Amygdala (tissue), 56 donors: ENCODE measurements at regions not wholly inside any gene's neighbourhood (a gene's known extent, or its start where the extent isn't known, plus 50 kb on each side); places are given as distances from the start of the nearest gene placed in this dataset.
"Not testable (repeated sequence)": the region's sequence is repeated elsewhere in the genome, so short reads cannot be mapped to it uniquely, and the experiment has no call there.

ENCODE experiments used
- DNase-seq, 56 donors: peaks; one replicate each; lab custom pipeline; 2025; lab: John Stamatoyannopoulos, UW

GRCh38 chr7:112540839-112541577 is 60.2 kb downstream of the LSMEM1 start:
- no peak for DNase-seq

GRCh38 chr7:112546723-112547513 is 66.1 kb downstream of the LSMEM1 start:
- no peak for DNase-seq

- no peak for DNase-seq
These were observed 67.1 kb downstream of the LSMEM1 start for GRCh38 chr7:112547916-112548315.

- peak in 2 of 56 donors; percentile 4 to 13 for DNase-seq
These were observed 69.8 kb downstream of the LSMEM1 start for GRCh38 chr7:112550468-112551060.

GRCh38 chr7:112551521-112551920 is 70.7 kb downstream of the LSMEM1 start:
- not testable (repeated sequence) for DNase-seq

GRCh38 chr7:112554591-112554990 is 73.8 kb downstream of the LSMEM1 start:
- no peak for DNase-seq

- no peak for DNase-seq
These were observed 75.8 kb downstream of the LSMEM1 start for GRCh38 chr7:112556633-112557032.

- DNase-seq = peak in 2 of 56 donors; percentile 3 to 4
These were observed 85.9 kb downstream of the LSMEM1 start for GRCh38 chr7:112566442-112567324.

- no peak for DNase-seq
These were observed 86.6 kb downstream of the LSMEM1 start for GRCh38 chr7:112567388-112567787.

GRCh38 chr7:112571852-112572607 is 91.2 kb downstream of the LSMEM1 start:
- DNase-seq = no peak

GRCh38 chr7:112572669-112573301 is 92.0 kb downstream of the LSMEM1 start:
- no peak for DNase-seq

GRCh38 chr7:112573302-112574039 is 92.7 kb downstream of the LSMEM1 start:
- DNase-seq = no peak

GRCh38 chr7:112575864-112576263 is 95.1 kb downstream of the LSMEM1 start:
- DNase-seq = no peak

- no peak for DNase-seq
These were observed 98.6 kb downstream of the LSMEM1 start for GRCh38 chr7:112579388-112579787.

GRCh38 chr7:112580717-112581435 is 100.1 kb downstream of the LSMEM1 start:
- DNase-seq = no peak

GRCh38 chr7:112581529-112581928 is 100.7 kb downstream of the LSMEM1 start:
- no peak for DNase-seq

GRCh38 chr7:112584290-112584689 is 103.5 kb downstream of the LSMEM1 start:
- no peak for DNase-seq

- no peak for DNase-seq
These were observed 106.7 kb downstream of the LSMEM1 start for GRCh38 chr7:112587504-112587903.
